HEK293 (cell line): ENCODE measurements at regions not wholly inside any gene's neighbourhood (a gene's known extent, or its start where the extent isn't known, plus 50 kb on each side); places are given as distances from the start of the nearest gene placed in this dataset.

Experiments used
- CTCF ChIA-PET: fragments of 350-600 bp; formaldehyde crosslinking; extraction: SDS; loops from one replicate; lab custom pipeline; 2021; ENCODE audit warnings: antibody characterized with exemption; lab: Yijun Ruan, JAX
- POLR2A ChIA-PET: fragments of 300-600 bp; formaldehyde crosslinking; extraction: SDS; loops from one replicate; lab custom pipeline; 2020; ENCODE audit warnings: antibody characterized with exemption, inconsistent platforms; lab: Yijun Ruan, JAX
- H3K27ac ChIP-seq: fragments of 200-500 bp; sonication (Bioruptor generic); 2 replicates; pipeline ENCODE4 v1.5.1; 2014; ENCODE audit warnings: low read depth, low read length, control low read depth, inconsistent platforms; ENCODE audit errors: extremely low read depth
- H3K36me3 ChIP-seq, 2 experiments: fragments of 200-500 bp in 1 of 2; sonication (Bioruptor generic) in 1 of 2; 1 replicate in 1 of 2; 2 replicates in 1 of 2; pipeline ENCODE4 v1.5.1; 2014 to 2017; ENCODE audit warnings: inconsistent platforms in 2 of 2, low read length in 2 of 2; ENCODE audit not compliant: control insufficient read depth in 2 of 2, insufficient read depth in 1 of 2
- H3K4me1 ChIP-seq: fragments of 200-500 bp; sonication (Bioruptor generic); 2 replicates; pipeline ENCODE4 v1.5.1; 2014; ENCODE audit warnings: mild to moderate bottlenecking, low read length, inconsistent platforms; ENCODE audit not compliant: control insufficient read depth, insufficient read depth
- H3K4me3 ChIP-seq: 2 replicates; pipeline ENCODE4 v1.5.1; 2011; ENCODE audit warnings: low read depth, mild to moderate bottlenecking, control low read depth, low read length, moderate library complexity
- H3K9me3 ChIP-seq: fragments of 200-500 bp; sonication (Bioruptor generic); 2 replicates; pipeline ENCODE4 v1.5.1; 2014; ENCODE audit warnings: low read depth, low read length, inconsistent platforms; ENCODE audit not compliant: control insufficient read depth, insufficient read depth
- BCL6B ChIP-seq: fragments of 450-650 bp; formaldehyde crosslinking; IDR thresholded peaks from 2 replicates; pipeline ENCODE4 v1.5.1; 2017; ENCODE audit warnings: missing biosample characterization, missing genetic modification characterization
- INSM2 ChIP-seq: fragments of 450-650 bp; formaldehyde crosslinking; IDR thresholded peaks from 2 replicates; pipeline ENCODE4 v1.5.1; 2016; ENCODE audit warnings: missing biosample characterization, missing genetic modification characterization
- MYNN ChIP-seq: fragments of 450-650 bp; formaldehyde crosslinking; IDR thresholded peaks from 2 replicates; pipeline ENCODE4 v1.5.1; 2016; ENCODE audit warnings: missing biosample characterization, missing genetic modification characterization, borderline replicate concordance
- PATZ1 ChIP-seq: fragments of 450-650 bp; formaldehyde crosslinking; IDR thresholded peaks from 2 replicates; pipeline ENCODE4 v1.5.1; 2016; ENCODE audit warnings: missing biosample characterization, missing genetic modification characterization
- PRDM2 ChIP-seq: fragments of 450-650 bp; formaldehyde crosslinking; IDR thresholded peaks from 2 replicates; pipeline ENCODE4 v1.5.1; 2016; ENCODE audit warnings: missing biosample characterization, missing genetic modification characterization, borderline replicate concordance
- RBAK ChIP-seq: fragments of 450-650 bp; formaldehyde crosslinking; IDR thresholded peaks from 2 replicates; pipeline ENCODE4 v1.5.1; 2016; ENCODE audit warnings: missing biosample characterization, missing genetic modification characterization
- ZBTB7A ChIP-seq: fragments of 450-650 bp; formaldehyde crosslinking; IDR thresholded peaks from 2 replicates; pipeline ENCODE4 v1.5.1; 2016; ENCODE audit warnings: low read depth, missing biosample characterization, missing genetic modification characterization
- ZFP37 ChIP-seq: fragments of 450-650 bp; formaldehyde crosslinking; IDR thresholded peaks from 2 replicates; pipeline ENCODE4 v1.5.1; 2016; ENCODE audit warnings: missing biosample characterization, missing genetic modification characterization
- ZFP41 ChIP-seq: fragments of 450-650 bp; formaldehyde crosslinking; IDR thresholded peaks from 2 replicates; pipeline ENCODE4 v1.5.1; 2016; ENCODE audit warnings: missing biosample characterization, missing genetic modification characterization, borderline replicate concordance
- ZFP69B ChIP-seq: fragments of 450-650 bp; formaldehyde crosslinking; IDR thresholded peaks from 2 replicates; pipeline ENCODE4 v1.5.1; 2016; ENCODE audit warnings: missing biosample characterization, missing genetic modification characterization
- ZNF174 ChIP-seq: fragments of 450-650 bp; formaldehyde crosslinking; IDR thresholded peaks from 2 replicates; pipeline ENCODE4 v1.5.0; 2017; ENCODE audit warnings: missing biosample characterization, mild to moderate bottlenecking, missing genetic modification characterization
- ZNF184 ChIP-seq: fragments of 450-650 bp; IDR thresholded peaks from 2 replicates; pipeline ENCODE4 v1.5.1; 2018; ENCODE audit warnings: missing biosample characterization, mild to moderate bottlenecking, missing genetic modification characterization
- ZNF23 ChIP-seq: fragments of 450-650 bp; formaldehyde crosslinking; IDR thresholded peaks from 2 replicates; pipeline ENCODE4 v1.5.1; 2016; ENCODE audit warnings: missing biosample characterization, missing genetic modification characterization, borderline replicate concordance
- ZNF350 ChIP-seq: fragments of 450-650 bp; formaldehyde crosslinking; IDR thresholded peaks from 2 replicates; pipeline ENCODE4 v1.5.0; 2017; ENCODE audit warnings: missing biosample characterization, mild to moderate bottlenecking, missing genetic modification characterization
- ZNF391 ChIP-seq: fragments of 450-650 bp; formaldehyde crosslinking; IDR thresholded peaks from 2 replicates; pipeline ENCODE4 v1.5.1; 2016; ENCODE audit warnings: low read depth, missing biosample characterization, missing genetic modification characterization, borderline replicate concordance
- ZNF416 ChIP-seq: fragments of 450-650 bp; formaldehyde crosslinking; IDR thresholded peaks from 2 replicates; pipeline ENCODE4 v1.5.1; 2016; ENCODE audit warnings: missing biosample characterization, missing genetic modification characterization
- ZNF549 ChIP-seq: fragments of 450-650 bp; IDR thresholded peaks from 2 replicates; pipeline ENCODE4 v1.5.1; 2018; ENCODE audit warnings: missing biosample characterization, missing genetic modification characterization, mild to moderate bottlenecking, inconsistent platforms, moderate library complexity
- ZNF596 ChIP-seq: fragments of 450-650 bp; IDR thresholded peaks from 2 replicates; pipeline ENCODE4 v1.5.0; 2018; ENCODE audit warnings: missing biosample characterization, mild to moderate bottlenecking, missing genetic modification characterization, moderate library complexity
- ZSCAN4 ChIP-seq: fragments of 450-650 bp; formaldehyde crosslinking; IDR thresholded peaks from 2 replicates; pipeline ENCODE4 v1.5.1; 2017; ENCODE audit warnings: missing biosample characterization, missing genetic modification characterization

GRCh38 chr10:44069573-44069972 lies 315.3 kb downstream of the CXCL12 start:
- Histone ChIP-seq H3K9me3 (no peaks in the 10 kb centered on the region), H3K36me3 (no peaks in the 10 kb centered on the region), H3K4me3 (no peak overlapping the region), H3K27ac (no peak overlapping the region), H3K4me1 (no peaks in the 10 kb centered on the region)
- ChIA-PET POLR2A (no interaction called here), CTCF (no interaction called here)
- TF ChIP-seq ZBTB7A (tag by site-specific recombination) (no peak), PATZ1 (tag by site-specific recombination) (no peak), ZNF416 (tag by site-specific recombination) (no peak), BCL6B (no peak), ZFP37 (tag by site-specific recombination) (no peak), RBAK (tag by site-specific recombination) (no peak), ZNF184 (tag by site-specific recombination) (no peak), ZNF391 (tag by site-specific recombination) (no peak), ZFP69B (tag by site-specific recombination) (no peak), PRDM2 (tag by site-specific recombination) (no peak), INSM2 (tag by site-specific recombination) (no peak), ZNF596 (tag by site-specific recombination) (no peak), ZNF174 (tag by site-specific recombination) (no peak), ZNF350 (tag by site-specific recombination) (no peak), ZSCAN4 (no peak), ZFP41 (no peak), MYNN (tag by site-specific recombination) (no peak), ZNF23 (tag by site-specific recombination) (no peak), ZNF549 (tag by site-specific recombination) (no peak)
